Endodermal cell (in vitro differentiated cells): ENCODE measurements at regions not wholly inside any gene's neighbourhood (a gene's known extent, or its start where the extent isn't known, plus 50 kb on each side); places are given as distances from the start of the nearest gene placed in this dataset.

Experiments used
- DNase-seq: peaks from one replicate; pipeline ENCODE4 v3.0.0-alpha.2; 2017
- H3K27ac ChIP-seq: 2 replicates; pipeline ENCODE4 v1.5.1; 2013; ENCODE audit warnings: mild to moderate bottlenecking, low read depth, low read length, moderate library complexity
- H3K27me3 ChIP-seq: 2 replicates; pipeline ENCODE4 v1.6.1; 2013; ENCODE audit warnings: mild to moderate bottlenecking, low read length, moderate library complexity; ENCODE audit not compliant: insufficient read depth, control insufficient read depth, poor library complexity, severe bottlenecking
- H3K36me3 ChIP-seq: 2 replicates; pipeline ENCODE4 v1.7.0; 2013; ENCODE audit warnings: mild to moderate bottlenecking, low read length, moderate library complexity; ENCODE audit not compliant: control insufficient read depth, insufficient read depth
- H3K4me1 ChIP-seq: one replicate; pipeline ENCODE4 v1.7.0; 2013; ENCODE audit warnings: low read length; ENCODE audit not compliant: control insufficient read depth, insufficient read depth
- H3K4me3 ChIP-seq: 2 replicates; pipeline ENCODE4 v1.5.1; 2013; ENCODE audit warnings: mild to moderate bottlenecking, low read length, moderate library complexity
- H3K9ac ChIP-seq: 2 replicates; pipeline ENCODE4 v1.6.1; 2013; ENCODE audit warnings: mild to moderate bottlenecking, low read length, moderate library complexity; ENCODE audit not compliant: poor library complexity, severe bottlenecking; ENCODE audit errors: extremely low read depth
- H3K9me3 ChIP-seq: 2 replicates; pipeline ENCODE4 v1.6.1; 2013; ENCODE audit warnings: mild to moderate bottlenecking, low read length, moderate library complexity; ENCODE audit not compliant: control insufficient read depth
- H3K27ac Mint-ChIP-seq: 2 replicates; pipeline ENCODE4 v1.8.0; 2020; ENCODE audit warnings: mixed read lengths
- H3K27me3 Mint-ChIP-seq: 2 replicates; pipeline ENCODE4 v1.8.0; 2021; ENCODE audit warnings: mild to moderate bottlenecking, mixed read lengths; ENCODE audit not compliant: insufficient read depth
- H3K36me3 Mint-ChIP-seq: 2 replicates; pipeline ENCODE4 v1.8.0; 2020; ENCODE audit warnings: low read depth, mixed read lengths
- H3K4me1 Mint-ChIP-seq: 2 replicates; pipeline ENCODE4 v1.8.0; 2020; ENCODE audit warnings: mixed read lengths
- H3K4me3 Mint-ChIP-seq: 2 replicates; pipeline ENCODE4 v1.8.0; 2020; ENCODE audit warnings: mild to moderate bottlenecking, moderate library complexity, mixed read lengths
- H3K9me3 Mint-ChIP-seq: 2 replicates; pipeline ENCODE4 v1.8.0; 2020; ENCODE audit warnings: mild to moderate bottlenecking, mixed read lengths
- WGBS, 2 experiments: methylation state at CpG; one replicate each; pipeline versions ENCODE4 v1.1.5 to v1.1.7; 2013; ENCODE audit warnings: missing lambda C conversion rate in 2 of 2, mixed read lengths in 1 of 2; ENCODE audit not compliant: insufficient coverage in 1 of 2, insufficient read length in 1 of 2; 5-methylcytosine and 5-hydroxymethylcytosine counted together
- TF ChIP-seq, protein P1 (sequence below): fragments of 200-600 bp; sonication (generic); conservative IDR thresholded peaks from 2 replicates; pipeline ENCODE4 v1.5.0; 2021; ENCODE audit warnings: antibody characterized with exemption, mild to moderate bottlenecking

DNA sequence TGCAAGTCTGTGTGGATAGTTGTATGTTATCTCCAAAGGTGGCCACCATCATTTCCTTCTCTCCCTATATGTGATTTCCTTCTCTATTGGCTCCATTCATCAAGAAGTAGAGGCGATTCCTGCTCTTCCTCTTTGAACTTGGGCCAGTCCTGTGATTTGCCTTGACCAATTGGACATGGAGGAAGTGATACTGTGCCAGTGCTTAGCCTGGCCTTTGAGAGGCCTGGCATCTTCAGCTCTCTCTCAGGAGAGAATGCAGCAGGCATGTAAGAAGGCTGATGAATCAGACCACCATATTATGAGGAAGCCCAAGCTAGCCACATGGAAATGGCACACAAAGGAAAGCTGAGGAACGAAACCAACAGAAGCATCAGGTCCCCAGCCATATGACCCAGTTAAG, 195.0 kb upstream of the SVIL start:
- H3K27ac ChIP-seq = no peak overlapping the region
- no peak overlapping the region for H3K4me3 ChIP-seq
- Mint-ChIP-seq H3K27me3 (peaks cover 9% of the 10 kb centered on the region), H3K36me3 (no peaks in the 10 kb centered on the region), H3K4me1 (no peaks in the 10 kb centered on the region), H3K27ac (no peak overlapping the region), H3K9me3 (peaks cover 2% of the 10 kb centered on the region), H3K4me3 (no peak overlapping the region)
- H3K27me3 ChIP-seq = no peaks in the 10 kb centered on the region
- DNase-seq = no peak
- 86 to 90% methylated on average over 1 to 2 of the region's 2 CpGs for WGBS, 2 experiments
- H3K9me3 ChIP-seq = no peaks in the 10 kb centered on the region
- TF ChIP-seq, protein P1, sequence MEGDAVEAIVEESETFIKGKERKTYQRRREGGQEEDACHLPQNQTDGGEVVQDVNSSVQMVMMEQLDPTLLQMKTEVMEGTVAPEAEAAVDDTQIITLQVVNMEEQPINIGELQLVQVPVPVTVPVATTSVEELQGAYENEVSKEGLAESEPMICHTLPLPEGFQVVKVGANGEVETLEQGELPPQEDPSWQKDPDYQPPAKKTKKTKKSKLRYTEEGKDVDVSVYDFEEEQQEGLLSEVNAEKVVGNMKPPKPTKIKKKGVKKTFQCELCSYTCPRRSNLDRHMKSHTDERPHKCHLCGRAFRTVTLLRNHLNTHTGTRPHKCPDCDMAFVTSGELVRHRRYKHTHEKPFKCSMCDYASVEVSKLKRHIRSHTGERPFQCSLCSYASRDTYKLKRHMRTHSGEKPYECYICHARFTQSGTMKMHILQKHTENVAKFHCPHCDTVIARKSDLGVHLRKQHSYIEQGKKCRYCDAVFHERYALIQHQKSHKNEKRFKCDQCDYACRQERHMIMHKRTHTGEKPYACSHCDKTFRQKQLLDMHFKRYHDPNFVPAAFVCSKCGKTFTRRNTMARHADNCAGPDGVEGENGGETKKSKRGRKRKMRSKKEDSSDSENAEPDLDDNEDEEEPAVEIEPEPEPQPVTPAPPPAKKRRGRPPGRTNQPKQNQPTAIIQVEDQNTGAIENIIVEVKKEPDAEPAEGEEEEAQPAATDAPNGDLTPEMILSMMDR = no peak
- H3K36me3 ChIP-seq = no peaks in the 10 kb centered on the region
- no peaks in the 10 kb centered on the region for H3K4me1 ChIP-seq
- H3K9ac ChIP-seq = no peak overlapping the region

DNA sequence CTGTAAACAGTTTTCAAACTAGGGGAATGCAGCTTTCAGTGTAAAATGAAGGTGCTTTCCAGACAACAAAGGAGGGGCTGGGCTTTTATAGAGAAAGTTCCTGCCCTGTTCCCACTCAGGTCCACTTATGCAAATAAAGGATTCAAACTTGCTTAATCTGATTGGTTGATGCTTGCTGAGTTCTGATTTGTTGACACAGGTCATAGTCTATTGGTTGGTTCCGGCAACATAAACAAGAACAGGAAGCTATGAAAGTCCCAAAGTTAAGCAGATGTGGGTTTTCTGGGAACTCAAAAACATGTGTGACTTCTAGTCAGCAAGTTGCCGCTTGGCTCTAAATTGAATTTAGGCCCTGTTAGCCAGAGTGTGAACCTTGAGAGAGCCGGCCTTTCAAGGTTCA, 194.2 kb upstream of the SVIL start:
- TF ChIP-seq, protein P1 = no peak
- WGBS, 2 experiments = 91 to 92% methylated on average over 3 of the region's 3 CpGs
- H3K4me3 Mint-ChIP-seq = no peak overlapping the region

DNA sequence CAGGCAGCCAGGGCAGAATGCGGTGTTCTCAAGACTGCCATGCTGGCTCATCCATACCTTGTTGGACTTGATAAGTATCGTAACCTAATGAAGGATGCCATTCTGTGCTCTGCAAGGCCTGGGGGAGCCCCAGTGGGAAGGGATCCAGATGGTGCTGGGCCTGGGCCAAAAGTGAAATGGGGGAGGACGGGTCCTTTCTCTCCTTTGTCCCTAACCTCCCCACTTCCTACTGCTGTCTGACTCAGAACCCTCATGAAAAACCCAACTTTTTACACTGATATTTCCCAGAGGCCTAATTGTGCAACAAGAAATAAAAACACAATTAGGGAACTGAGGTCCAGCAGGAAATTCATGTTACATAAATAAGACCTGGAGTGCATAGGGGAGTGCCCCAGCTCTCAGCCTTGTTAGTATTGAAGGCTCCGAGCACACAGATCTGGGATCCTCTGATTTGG, 193.7 kb upstream of the SVIL start:
- no peaks in the 10 kb centered on the region for H3K27me3 ChIP-seq
- H3K36me3 ChIP-seq = no peaks in the 10 kb centered on the region
- H3K9ac ChIP-seq = no peak overlapping the region
- WGBS, 2 experiments = 90 to 94% methylated on average over 3 to 4 of the region's 4 CpGs
- TF ChIP-seq, protein P1 = no peak
- peaks cover 7% of the 10 kb centered on the region for H3K27me3 Mint-ChIP-seq
- no peak overlapping the region for H3K4me3 ChIP-seq
- no peaks in the 10 kb centered on the region for H3K4me1 ChIP-seq
- no peaks in the 10 kb centered on the region for H3K36me3 Mint-ChIP-seq
- H3K27ac ChIP-seq = no peak overlapping the region
- H3K4me1 Mint-ChIP-seq = no peaks in the 10 kb centered on the region
- peaks cover 2% of the 10 kb centered on the region for H3K9me3 Mint-ChIP-seq
- H3K27ac Mint-ChIP-seq = no peak overlapping the region
- H3K4me3 Mint-ChIP-seq = no peak overlapping the region
- no peak for DNase-seq
- H3K9me3 ChIP-seq = no peaks in the 10 kb centered on the region

More for the DNA sequence above, 194.2 kb upstream of the SVIL start:
- H3K27me3 Mint-ChIP-seq = peaks cover 7% of the 10 kb centered on the region
- H3K27ac ChIP-seq = no peak overlapping the region
- H3K4me1 ChIP-seq = no peaks in the 10 kb centered on the region
- H3K9me3 ChIP-seq = no peaks in the 10 kb centered on the region
- no peak for DNase-seq
- no peak overlapping the region for H3K4me3 ChIP-seq
- peaks cover 2% of the 10 kb centered on the region for H3K9me3 Mint-ChIP-seq
- H3K27ac Mint-ChIP-seq = no peak overlapping the region
- no peaks in the 10 kb centered on the region for H3K27me3 ChIP-seq
- H3K9ac ChIP-seq = no peak overlapping the region
- no peaks in the 10 kb centered on the region for H3K4me1 Mint-ChIP-seq
- H3K36me3 Mint-ChIP-seq = no peaks in the 10 kb centered on the region
- no peaks in the 10 kb centered on the region for H3K36me3 ChIP-seq
